Frontal cortex (tissue), 3 donors: ENCODE measurements at regions not wholly inside any gene's neighbourhood (a gene's known extent, or its start where the extent isn't known, plus 50 kb on each side); places are given as distances from the start of the nearest gene placed in this dataset.

Experiments
- DNase-seq, 2 donors: peaks; one replicate each; pipeline ENCODE4 v3.0.0; 2012; ENCODE audit warnings: low spot score in 2 of 2
- FAIRE-seq: peaks from 2 replicates; lab custom pipeline; 2012; peaks lifted over from hg19 to GRCh38; lab: Jason Lieb, UNC
- donor health status: control.
- donor health status: control.
- donor health status: control.

- no peak for DNase-seq
- no peak for FAIRE-seq
These were observed 610.9 kb upstream of the PCDH9 start for GRCh38 chr13:67841071-67841470.

DNA sequence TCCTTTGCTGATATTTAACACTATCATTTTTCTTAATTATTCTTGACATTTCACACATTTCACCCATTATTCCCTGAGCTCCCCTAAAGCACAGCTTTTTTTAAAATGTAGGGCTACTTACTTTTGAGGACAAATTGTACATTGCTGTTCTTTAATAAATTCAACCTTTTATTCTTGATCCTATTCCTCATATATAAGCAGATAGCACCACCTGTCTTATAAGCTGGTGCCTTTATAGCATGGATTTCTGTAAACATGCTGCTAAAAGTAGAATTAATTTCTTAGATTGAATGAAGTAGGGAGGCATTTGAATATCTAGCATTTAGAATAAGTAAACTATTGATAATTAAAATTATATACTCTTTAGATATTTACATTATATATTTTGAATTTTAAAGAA lies 603.4 kb upstream of the PCDH9 start:
- DNase-seq: no peak
- no peak for FAIRE-seq

GRCh38 chr13:67829641-67830040 lies 599.5 kb upstream of the PCDH9 start:
- no peak for DNase-seq
- FAIRE-seq: no peak

DNA sequence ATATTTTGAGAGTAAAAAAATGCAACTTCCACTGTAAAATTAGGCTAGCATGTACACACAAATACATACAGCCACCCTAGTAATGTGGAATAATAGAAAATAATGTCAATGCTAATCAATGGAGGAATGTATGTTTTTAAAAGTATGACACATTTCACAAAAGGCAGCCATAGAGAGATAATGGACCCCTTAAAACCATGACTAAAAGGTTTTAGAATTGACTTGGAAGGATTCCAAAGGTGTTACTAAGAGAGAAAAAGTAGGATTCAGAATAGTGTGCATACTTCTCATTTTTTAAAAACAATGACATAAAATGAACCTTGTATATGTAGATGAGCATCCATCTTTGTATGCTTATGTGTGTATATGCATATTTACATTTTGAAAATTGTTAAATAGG lies 597.9 kb upstream of the PCDH9 start:
- DNase-seq: no peak
- no peak for FAIRE-seq

DNA sequence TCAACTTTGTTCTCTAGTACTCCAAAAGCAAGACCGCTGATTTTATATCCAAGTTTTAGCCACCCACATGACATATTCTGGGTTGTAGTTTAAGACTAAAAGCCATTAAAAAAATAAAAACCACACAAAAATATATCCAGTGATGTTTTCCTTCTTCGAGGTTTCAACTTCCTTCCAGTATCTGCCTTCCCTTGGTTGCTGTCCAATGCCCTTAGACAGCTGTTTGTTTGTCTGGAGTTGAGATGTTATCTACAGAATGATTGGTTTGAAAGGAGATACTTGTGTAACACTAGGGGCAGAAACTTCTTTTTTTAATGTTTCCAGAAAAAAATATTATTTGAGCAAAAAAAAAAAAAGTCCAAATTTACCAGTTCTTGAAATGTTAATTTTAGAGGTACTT lies 591.5 kb upstream of the PCDH9 start:
- FAIRE-seq (no peak), DNase-seq (no peak)

- FAIRE-seq (no peak), DNase-seq (no peak)
These were observed 576.7 kb upstream of the PCDH9 start for GRCh38 chr13:67806796-67807195.

DNA sequence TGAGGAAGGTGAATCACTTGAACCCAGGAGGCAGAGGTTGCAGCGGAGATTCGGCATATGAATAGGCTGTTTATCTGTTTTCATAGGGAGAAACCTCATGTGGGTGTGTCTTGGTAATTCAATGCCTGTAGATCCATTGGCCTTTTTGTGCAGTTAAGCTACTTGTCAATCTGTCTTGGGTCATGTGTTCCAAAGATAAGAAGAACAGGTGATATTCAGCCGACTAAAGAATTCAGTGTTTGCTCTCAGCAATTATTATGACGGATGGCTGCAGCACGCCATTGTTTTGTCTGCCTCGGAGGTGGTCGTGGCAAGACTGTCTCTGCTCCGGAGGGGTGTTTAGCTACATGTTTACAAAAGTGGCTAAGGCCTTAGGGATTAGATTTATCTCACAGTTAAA lies 573.0 kb upstream of the PCDH9 start:
- DNase-seq (no peak), FAIRE-seq (no peak)

DNA sequence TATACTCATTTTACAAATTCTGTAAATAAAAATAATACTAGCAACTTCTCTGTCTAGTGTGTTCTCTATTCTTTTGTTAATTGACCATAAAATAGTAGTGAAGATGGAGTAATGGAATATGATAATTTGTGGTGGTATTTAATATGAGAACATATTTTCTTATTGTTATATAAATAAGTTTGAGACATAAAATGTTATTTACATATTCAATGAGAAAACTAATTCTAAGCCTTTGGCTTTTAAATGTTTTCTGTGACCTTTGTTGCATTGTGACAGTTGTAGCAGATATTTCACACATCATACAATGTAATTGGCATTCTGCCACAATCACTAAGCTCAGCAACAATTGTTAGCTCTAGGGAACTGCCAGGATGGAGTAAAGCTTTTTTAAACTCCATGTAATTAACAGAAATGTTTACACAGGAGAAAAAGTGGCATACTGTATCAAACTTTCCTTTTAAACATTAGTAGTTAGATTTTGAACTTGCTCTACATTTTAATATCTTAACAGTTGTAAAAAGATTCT lies 562.1 kb upstream of the PCDH9 start:
- DNase-seq: no peak
- FAIRE-seq: no peak

DNA sequence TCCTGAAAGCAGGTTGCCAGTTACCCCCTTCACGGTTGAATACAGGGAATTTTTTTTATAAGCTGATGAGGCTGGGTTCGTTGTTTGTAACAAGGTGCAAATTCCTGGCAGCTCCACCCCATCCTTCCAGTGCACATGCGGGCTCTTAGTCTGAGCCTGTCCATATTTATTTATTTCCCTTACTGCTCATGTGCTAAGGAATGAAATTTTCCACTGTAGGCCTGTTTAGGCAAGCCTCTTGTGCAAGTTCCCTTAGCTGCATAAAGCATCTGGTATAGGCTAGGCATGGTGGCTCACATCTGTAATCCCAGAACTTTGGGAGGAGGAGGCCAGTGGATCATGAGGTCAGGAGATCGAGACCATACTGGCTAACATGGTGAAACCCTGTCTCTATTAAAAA lies 560.9 kb upstream of the PCDH9 start:
- FAIRE-seq (no peak), DNase-seq (no peak)

DNA sequence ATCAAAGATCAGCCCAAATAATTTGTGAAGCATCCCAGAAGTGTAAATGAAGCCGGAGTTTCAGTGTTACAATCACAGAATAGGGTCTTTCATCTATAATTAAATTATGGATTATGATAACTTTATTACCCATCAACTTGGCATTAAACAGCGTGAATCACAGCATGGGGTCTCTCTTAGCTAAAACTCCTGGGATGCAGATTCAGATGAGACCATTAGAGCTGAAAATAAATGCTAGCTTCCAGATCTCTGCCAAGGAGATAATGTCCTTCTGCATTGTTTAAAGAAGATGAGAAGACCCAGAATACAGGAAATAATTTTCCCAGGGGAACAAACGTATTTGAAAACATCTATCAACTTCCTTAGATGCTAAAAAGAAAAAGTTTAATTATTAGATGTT lies 546.0 kb upstream of the PCDH9 start:
- FAIRE-seq: no peak
- no peak for DNase-seq

DNA sequence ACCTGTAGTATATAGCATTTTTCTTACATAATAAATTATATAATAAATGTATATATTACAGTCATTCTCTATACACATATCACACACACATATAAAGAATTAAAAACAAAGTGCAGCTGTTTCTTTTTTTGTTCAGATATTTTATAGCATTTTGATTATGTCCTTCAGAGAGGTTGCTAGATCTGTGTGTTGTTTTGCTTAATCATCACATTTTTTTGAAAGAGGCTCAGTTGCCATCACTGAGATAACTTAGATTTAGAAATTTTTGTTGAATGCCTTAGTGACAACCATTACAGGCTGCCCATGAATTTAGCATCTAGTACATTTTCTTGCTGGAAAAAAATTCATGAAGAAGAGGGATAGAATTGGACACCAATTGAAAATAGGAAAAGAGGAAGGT lies 545.2 kb upstream of the PCDH9 start:
- FAIRE-seq (no peak), DNase-seq (no peak)

GRCh38 chr13:67772807-67773453 lies 542.8 kb upstream of the PCDH9 start:
- FAIRE-seq (no peak), DNase-seq (no peak)

DNA sequence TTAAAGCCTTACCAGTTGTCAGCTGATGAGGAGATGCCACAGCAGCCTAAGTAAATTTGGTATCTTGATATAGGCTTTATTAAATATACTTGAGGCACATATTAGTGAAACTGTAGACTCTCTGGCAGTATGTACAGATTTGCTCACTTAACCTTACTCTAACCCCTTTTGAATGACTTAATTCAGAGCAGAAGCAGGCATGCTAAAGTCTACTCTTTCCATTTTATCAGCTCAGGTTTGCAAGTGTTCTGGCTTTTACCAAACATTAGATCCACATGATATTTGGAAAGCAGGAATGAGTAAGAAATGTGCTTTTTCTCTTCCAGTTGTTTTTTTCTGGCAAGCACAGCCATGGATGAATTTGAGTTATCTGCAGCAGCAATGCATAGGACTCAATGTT lies 541.0 kb upstream of the PCDH9 start:
- FAIRE-seq: no peak

GRCh38 chr13:67769987-67770341 lies 539.8 kb upstream of the PCDH9 start:
- FAIRE-seq: no peak
- DNase-seq: no peak

More for the DNA sequence above, 541.0 kb upstream of the PCDH9 start:
- DNase-seq: no peak

GRCh38 chr13:67769063-67769986 lies 539.2 kb upstream of the PCDH9 start:
- DNase-seq (no peak), FAIRE-seq (no peak)

DNA sequence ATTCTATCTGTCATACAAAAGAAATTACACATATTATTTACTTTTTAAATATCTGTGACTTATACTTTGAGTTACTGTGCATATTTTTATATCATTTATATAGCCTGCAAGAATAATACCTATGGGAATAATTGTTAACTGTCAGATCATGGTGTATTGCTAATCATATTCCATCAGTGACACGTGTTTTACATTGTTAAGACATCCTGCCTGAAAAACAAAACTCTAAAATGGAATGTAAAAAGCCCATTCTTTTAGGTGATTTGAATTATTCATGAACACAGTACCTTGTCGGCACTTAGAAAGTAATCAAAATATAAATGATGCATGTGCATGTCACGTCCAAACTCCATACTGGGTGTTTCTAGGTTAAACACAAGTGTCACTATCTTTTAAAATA lies 533.8 kb upstream of the PCDH9 start:
- DNase-seq: no peak
- FAIRE-seq: no peak

DNA sequence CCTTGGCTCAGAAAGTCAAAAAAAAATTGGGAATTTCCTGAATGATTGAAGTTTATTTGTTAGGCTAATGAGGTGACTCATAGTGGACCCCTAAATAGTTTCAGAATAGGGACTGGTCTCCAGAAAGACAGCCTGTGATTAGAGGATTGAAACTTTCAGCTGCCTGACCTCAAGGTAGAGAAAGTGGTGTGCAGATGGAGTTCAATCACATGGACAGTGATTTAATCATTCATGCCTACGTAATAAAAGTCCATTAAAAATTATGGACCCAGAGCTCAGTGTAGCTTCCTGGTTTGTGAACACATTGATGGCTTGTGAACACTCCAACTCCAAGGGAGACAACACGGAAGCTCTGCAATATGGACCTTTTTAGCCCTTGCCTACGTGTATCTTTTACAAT lies 533.2 kb upstream of the PCDH9 start:
- DNase-seq (no peak), FAIRE-seq (no peak)

GRCh38 chr13:67758975-67759374 lies 528.8 kb upstream of the PCDH9 start:
- DNase-seq (no peak), FAIRE-seq (no peak)

- DNase-seq: no peak
- no peak for FAIRE-seq
These were observed 523.9 kb upstream of the PCDH9 start for GRCh38 chr13:67754012-67754411.

DNA sequence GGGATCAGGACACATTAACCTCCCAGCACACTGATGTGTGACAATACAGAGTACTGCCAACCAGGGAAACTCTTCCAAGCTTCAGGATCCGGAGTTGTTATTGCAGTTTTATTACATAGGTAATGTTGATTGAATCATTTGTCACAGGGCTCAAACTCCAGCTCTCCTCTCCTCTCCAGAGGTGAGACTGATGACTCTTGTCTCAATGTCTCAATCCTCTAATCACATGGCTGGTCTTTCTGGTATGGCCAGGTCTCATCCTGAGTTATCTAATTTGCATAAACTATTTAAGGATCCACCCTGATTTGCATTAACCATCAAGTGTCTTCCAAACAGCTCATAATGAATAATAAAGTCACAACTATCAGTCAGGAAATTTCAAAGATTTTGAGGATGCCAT lies 522.6 kb upstream of the PCDH9 start:
- no peak for FAIRE-seq
- no peak for DNase-seq

- DNase-seq: no peak
- FAIRE-seq: no peak
These were observed 512.3 kb upstream of the PCDH9 start for GRCh38 chr13:67742478-67742877.
